Nephron progenitor cell (in vitro differentiated cells): ENCODE measurements at regions not wholly inside any gene's neighbourhood (a gene's known extent, or its start where the extent isn't known, plus 50 kb on each side); places are given as distances from the start of the nearest gene placed in this dataset.

ENCODE experiments used
- DNase-seq: peaks from one replicate; pipeline ENCODE4 v3.0.0; 2021
- H3K27ac Mint-ChIP-seq: 2 replicates; pipeline ENCODE4 v1.8.0; 2021; ENCODE audit warnings: mild to moderate bottlenecking, moderate library complexity, mixed read lengths
- H3K27me3 Mint-ChIP-seq: 2 replicates; pipeline ENCODE4 v1.8.0; 2021; ENCODE audit warnings: mild to moderate bottlenecking, low read depth, mixed read lengths; ENCODE audit not compliant: poor library complexity
- H3K36me3 Mint-ChIP-seq: 2 replicates; pipeline ENCODE4 v1.8.0; 2021; ENCODE audit warnings: low read depth, mixed read lengths
- H3K4me1 Mint-ChIP-seq: 2 replicates; pipeline ENCODE4 v1.8.0; 2021; ENCODE audit warnings: mixed read lengths
- H3K4me3 Mint-ChIP-seq: 2 replicates; pipeline ENCODE4 v1.8.0; 2021; ENCODE audit warnings: mild to moderate bottlenecking, moderate library complexity, mixed read lengths
- H3K9me3 Mint-ChIP-seq: 2 replicates; pipeline ENCODE4 v1.8.0; 2021; ENCODE audit warnings: mild to moderate bottlenecking, moderate library complexity, mixed read lengths
- CTCF ChIP-seq: fragments of 200-600 bp; sonication (generic); IDR thresholded peaks from 2 replicates; pipeline ENCODE4 v1.5.0; 2021; ENCODE audit warnings: antibody characterized with exemption

- no peaks in the 10 kb centered on the region for H3K36me3 Mint-ChIP-seq
- no peaks in the 10 kb centered on the region for H3K9me3 Mint-ChIP-seq
- H3K4me1 Mint-ChIP-seq = peaks cover 19% of the 10 kb centered on the region
- no peak overlapping the region for H3K4me3 Mint-ChIP-seq
- H3K27me3 Mint-ChIP-seq = peaks cover 8% of the 10 kb centered on the region
- no peak for TF ChIP-seq CTCF
- no peak overlapping the region for H3K27ac Mint-ChIP-seq
- no peak for DNase-seq
Observed at GRCh38 chr1:229069176-229069575, 201.7 kb upstream of the RAB4A start.

GRCh38 chr1:229070168-229070567 is 200.7 kb upstream of the RAB4A start:
- H3K4me1 Mint-ChIP-seq = peaks cover 21% of the 10 kb centered on the region
- H3K9me3 Mint-ChIP-seq = no peaks in the 10 kb centered on the region
- TF ChIP-seq CTCF = no peak
- peaks cover 5% of the 10 kb centered on the region for H3K27me3 Mint-ChIP-seq
- no peak for DNase-seq
- no peak overlapping the region for H3K4me3 Mint-ChIP-seq
- H3K27ac Mint-ChIP-seq = no peak overlapping the region
- no peaks in the 10 kb centered on the region for H3K36me3 Mint-ChIP-seq

GRCh38 chr1:229073251-229073650 is 197.7 kb upstream of the RAB4A start:
- Mint-ChIP-seq H3K36me3 (no peaks in the 10 kb centered on the region), H3K9me3 (no peaks in the 10 kb centered on the region), H3K4me3 (no peak overlapping the region), H3K4me1 (peaks cover 23% of the 10 kb centered on the region), H3K27me3 (peaks cover 3% of the 10 kb centered on the region), H3K27ac (no peak overlapping the region)
- no peak for DNase-seq
- TF ChIP-seq CTCF = no peak

GRCh38 chr1:229075217-229075616 is 195.7 kb upstream of the RAB4A start:
- no peak overlapping the region for H3K4me3 Mint-ChIP-seq
- TF ChIP-seq CTCF = no peak
- peaks cover 3% of the 10 kb centered on the region for H3K27me3 Mint-ChIP-seq
- no peaks in the 10 kb centered on the region for H3K9me3 Mint-ChIP-seq
- H3K27ac Mint-ChIP-seq = no peak overlapping the region
- no peaks in the 10 kb centered on the region for H3K36me3 Mint-ChIP-seq
- no peak for DNase-seq
- peaks cover 21% of the 10 kb centered on the region for H3K4me1 Mint-ChIP-seq

GRCh38 chr1:229075716-229076115 is 195.2 kb upstream of the RAB4A start:
- Mint-ChIP-seq H3K36me3 (no peaks in the 10 kb centered on the region), H3K4me1 (peaks cover 19% of the 10 kb centered on the region), H3K27me3 (peaks cover 3% of the 10 kb centered on the region), H3K4me3 (no peak overlapping the region), H3K27ac (no peak overlapping the region), H3K9me3 (no peaks in the 10 kb centered on the region)
- no peak for DNase-seq
- TF ChIP-seq CTCF = no peak

GRCh38 chr1:229076195-229076594 is 194.7 kb upstream of the RAB4A start:
- Mint-ChIP-seq H3K9me3 (peaks cover 4% of the 10 kb centered on the region), H3K36me3 (peaks cover 3% of the 10 kb centered on the region), H3K4me3 (no peak overlapping the region), H3K27me3 (peaks cover 3% of the 10 kb centered on the region), H3K4me1 (peaks cover 16% of the 10 kb centered on the region), H3K27ac (no peak overlapping the region)
- no peak for TF ChIP-seq CTCF
- no peak for DNase-seq
